H1 (cell line): ENCODE measurements at regions not wholly inside any gene's neighbourhood (a gene's known extent, or its start where the extent isn't known, plus 50 kb on each side); places are given as distances from the start of the nearest gene placed in this dataset.

Experiments
- CTCF ChIA-PET: fragments of 300-600 bp; sonication (Branson Sonifier 250); formaldehyde crosslinking; loops from one replicate; lab custom pipeline; 2021; ENCODE audit not compliant: partially characterized antibody; lab: Charles Lee
- POLR2A ChIA-PET: fragments of 300-600 bp; sonication (Branson Sonifier 250); formaldehyde crosslinking; loops from one replicate; lab custom pipeline; 2021; ENCODE audit warnings: inconsistent platforms; ENCODE audit not compliant: partially characterized antibody; lab: Charles Lee
- DNase-seq, 2 experiments: peaks; one replicate each; pipeline versions ENCODE4 v3.0.0 to v3.0.0-alpha.2; 2010 to 2022; ENCODE audit warnings: low spot score in 2 of 2, low read depth in 1 of 2, mixed read lengths in 1 of 2
- FAIRE-seq: peaks from 2 replicates; lab custom pipeline; 2011; peaks lifted over from hg19 to GRCh38; lab: Jason Lieb, UNC
- H2AFZ ChIP-seq: 2 replicates; pipeline ENCODE4 v1.8.1; 2012; ENCODE audit warnings: low read length, inconsistent platforms
- H2AK5ac ChIP-seq: 2 replicates; pipeline ENCODE4 v1.6.1; 2013; ENCODE audit warnings: low read depth, low read length
- H2BK120ac ChIP-seq: replicated peaks from 2 replicates; pipeline ENCODE3; 2013; ENCODE audit warnings: low read depth, low read length, inconsistent platforms
- H2BK12ac ChIP-seq: 2 replicates; pipeline ENCODE4 v1.6.1; 2013; ENCODE audit warnings: low read depth, low read length
- H2BK15ac ChIP-seq: 2 replicates; pipeline ENCODE4 v1.6.1; 2013; ENCODE audit warnings: low read length
- H2BK20ac ChIP-seq: 2 replicates; pipeline ENCODE4 v1.6.1; 2013; ENCODE audit warnings: low read length
- H2BK5ac ChIP-seq: 2 replicates; pipeline ENCODE4 v1.6.1; 2013; ENCODE audit warnings: low read depth, low read length
- H3K14ac ChIP-seq: 2 replicates; pipeline ENCODE4 v1.6.1; 2013; ENCODE audit warnings: inconsistent platforms; ENCODE audit not compliant: insufficient read length
- H3K18ac ChIP-seq: 2 replicates; pipeline ENCODE4 v1.6.1; 2013; ENCODE audit warnings: low read length; ENCODE audit errors: extremely low read depth
- H3K23ac ChIP-seq: 2 replicates; pipeline ENCODE4 v1.6.1; 2013; ENCODE audit warnings: inconsistent platforms; ENCODE audit not compliant: insufficient read length
- H3K23me2 ChIP-seq: 2 replicates; pipeline ENCODE4 v1.6.1; 2013; ENCODE audit warnings: low read depth, low read length
- H3K27ac ChIP-seq: 2 replicates; pipeline ENCODE4 v1.6.1; 2011; ENCODE audit warnings: low read depth, low read length, inconsistent platforms
- H3K27me3 ChIP-seq, 4 experiments: replicated peaks in 1 of 4; 1 replicate in 1 of 4; 2 replicates in 3 of 4; pipeline versions ENCODE4 v1.6.1 to v1.8.1; 2011 to 2013; ENCODE audit warnings: low read length in 3 of 4, mild to moderate bottlenecking in 3 of 4, inconsistent platforms in 2 of 4, mixed read lengths in 2 of 4, moderate library complexity in 1 of 4; ENCODE audit not compliant: control insufficient read depth in 3 of 4, insufficient read depth in 3 of 4; ENCODE audit errors: extremely low read depth in 1 of 4
- H3K36me3 ChIP-seq, 4 experiments: 2 replicates each; pipeline versions ENCODE4 v1.6.1 to v1.8.1; 2011 to 2013; ENCODE audit warnings: mild to moderate bottlenecking in 4 of 4, low read length in 3 of 4, moderate library complexity in 2 of 4, control low read depth in 1 of 4, inconsistent platforms in 1 of 4; ENCODE audit not compliant: insufficient read depth in 4 of 4, control insufficient read depth in 2 of 4
- H3K4ac ChIP-seq: replicated peaks from 2 replicates; pipeline ENCODE3; 2013; ENCODE audit warnings: low read length, low read depth, mixed read lengths, inconsistent platforms; ENCODE audit not compliant: insufficient read length
- H3K4me1 ChIP-seq, 4 experiments: replicated peaks in 1 of 4; 1 replicate in 1 of 4; 2 replicates in 3 of 4; pipeline versions ENCODE4 v1.6.1 to v1.8.1; 2011 to 2013; ENCODE audit warnings: low read length in 3 of 4, inconsistent platforms in 2 of 4, mixed read lengths in 1 of 4; ENCODE audit not compliant: insufficient read depth in 4 of 4, control insufficient read depth in 3 of 4
- H3K4me2 ChIP-seq, 2 experiments: 2 replicates each; pipeline versions ENCODE4 v1.6.1 to v1.8.1; 2011 to 2013; ENCODE audit warnings: low read depth in 2 of 2, low read length in 2 of 2, control low read depth in 1 of 2, inconsistent platforms in 1 of 2, mild to moderate bottlenecking in 1 of 2; ENCODE audit not compliant: insufficient read depth in 1 of 2
- H3K4me3 ChIP-seq, 4 experiments: fragments of 200-600, 300-600 bp in 1 of 4; sonication (generic), shearing (Covaris generic), sonication (Bioruptor Twin) in 1 of 4; 2 replicates each; pipeline versions ENCODE4 v1.5.1 to v1.8.1; 2011 to 2016; ENCODE audit warnings: low read length in 4 of 4, low read depth in 3 of 4, control low read depth in 2 of 4, inconsistent platforms in 2 of 4, mild to moderate bottlenecking in 2 of 4, mixed read lengths in 1 of 4, moderate library complexity in 1 of 4; ENCODE audit not compliant: insufficient read depth in 2 of 4; ENCODE audit errors: extremely low read depth in 1 of 4
- H3K56ac ChIP-seq: replicated peaks from 2 replicates; pipeline ENCODE3; 2013; ENCODE audit warnings: low read depth, mild to moderate bottlenecking, mixed read lengths, low read length, inconsistent platforms; ENCODE audit not compliant: insufficient read length
- H3K79me1 ChIP-seq: 2 replicates; pipeline ENCODE4 v1.6.1; 2013; ENCODE audit warnings: low read depth, low read length, control low read depth
- H3K79me2 ChIP-seq, 2 experiments: 2 replicates each; pipeline versions ENCODE4 v1.6.1 to v1.8.1; 2012 to 2013; ENCODE audit warnings: low read length in 2 of 2, mild to moderate bottlenecking in 2 of 2, inconsistent platforms in 1 of 2; ENCODE audit not compliant: insufficient read depth in 2 of 2, control insufficient read depth in 1 of 2
- H3K9ac ChIP-seq, 4 experiments: replicated peaks in 1 of 4; 1 replicate in 1 of 4; 2 replicates in 3 of 4; pipeline versions ENCODE4 v1.6.1 to v1.8.1; 2011 to 2013; ENCODE audit warnings: low read depth in 3 of 4, low read length in 3 of 4, control low read depth in 2 of 4, mild to moderate bottlenecking in 2 of 4, moderate library complexity in 2 of 4, inconsistent platforms in 1 of 4; ENCODE audit errors: extremely low read depth in 1 of 4
- H3K9me3 ChIP-seq, 2 experiments: 2 replicates each; pipeline versions ENCODE4 v1.6.1 to v1.8.1; 2012 to 2013; ENCODE audit warnings: mild to moderate bottlenecking in 2 of 2, moderate library complexity in 2 of 2, control low read depth in 1 of 2, inconsistent platforms in 1 of 2, low read depth in 1 of 2, low read length in 1 of 2, mixed read lengths in 1 of 2; ENCODE audit not compliant: insufficient read depth in 2 of 2
- H4K20me1 ChIP-seq, 2 experiments: replicated peaks in 1 of 2; 2 replicates each; pipeline versions ENCODE3 to v1.8.1; 2011 to 2013; ENCODE audit warnings: inconsistent platforms in 2 of 2, low read length in 2 of 2, mild to moderate bottlenecking in 1 of 2; ENCODE audit not compliant: insufficient read depth in 2 of 2, control insufficient read depth in 1 of 2
- H4K5ac ChIP-seq: 2 replicates; pipeline ENCODE4 v1.6.1; 2013; ENCODE audit warnings: low read length, low read depth, mixed read lengths, inconsistent platforms; ENCODE audit not compliant: insufficient read length
- H4K8ac ChIP-seq: 2 replicates; pipeline ENCODE4 v1.8.0; 2013; ENCODE audit warnings: mild to moderate bottlenecking, moderate library complexity, low read length, inconsistent platforms; ENCODE audit not compliant: insufficient read depth; ENCODE audit errors: extremely low read depth
- H4K91ac ChIP-seq: replicated peaks from 2 replicates; pipeline ENCODE3; 2013; ENCODE audit warnings: low read length, mixed read lengths, inconsistent platforms; ENCODE audit not compliant: insufficient read length
- ASH2L ChIP-seq: fragments of 200-600, 300-600 bp; sonication (generic); IDR thresholded peaks from one replicate; pipeline ENCODE4 v1.7.1; 2017; ENCODE audit warnings: low read length
- BACH1 ChIP-seq: IDR thresholded peaks from 2 replicates; pipeline ENCODE4 v1.6.1; 2012; ENCODE audit warnings: low read length, improper control_type of control experiment
- BRCA1 ChIP-seq: IDR thresholded peaks from 2 replicates; pipeline ENCODE4 v1.6.1; 2012; ENCODE audit warnings: low read depth, low read length, improper control_type of control experiment
- CTBP2 ChIP-seq: IDR thresholded peaks from 2 replicates; pipeline ENCODE4 v1.7.0; 2011; ENCODE audit warnings: borderline replicate concordance, mild to moderate bottlenecking, moderate library complexity, mixed read lengths, low read length; ENCODE audit not compliant: insufficient read depth, insufficient read length
- EGR1 ChIP-seq: IDR thresholded peaks from 2 replicates; pipeline ENCODE4 v1.6.1; 2011; ENCODE audit warnings: low read depth, low read length, borderline replicate concordance
- GABPA ChIP-seq: IDR thresholded peaks from 2 replicates; pipeline ENCODE4 v1.6.1; 2011; ENCODE audit warnings: mild to moderate bottlenecking, low read length, moderate library complexity, borderline replicate concordance; ENCODE audit not compliant: insufficient read depth
- GTF2F1 ChIP-seq: IDR thresholded peaks from 2 replicates; pipeline ENCODE4 v1.6.1; 2012; ENCODE audit warnings: low read depth, low read length, improper control_type of control experiment, borderline replicate concordance
- JUN ChIP-seq: IDR thresholded peaks from 2 replicates; pipeline ENCODE4 v1.6.1; 2011; ENCODE audit warnings: low read depth, mild to moderate bottlenecking, improper control_type of control experiment, low read length
- JUND ChIP-seq: IDR thresholded peaks from 2 replicates; pipeline ENCODE4 v1.6.1; 2011; ENCODE audit warnings: mild to moderate bottlenecking, improper control_type of control experiment, low read length
- RXRA ChIP-seq: IDR thresholded peaks from 2 replicates; pipeline ENCODE4 v1.6.1; 2011; ENCODE audit warnings: low read depth, mild to moderate bottlenecking, low read length, moderate library complexity; ENCODE audit not compliant: insufficient read depth
- SIRT6 ChIP-seq: IDR thresholded peaks from one replicate; pipeline ENCODE4 v1.7.1; 2012; ENCODE audit warnings: low read length, inconsistent platforms
- SIX5 ChIP-seq: IDR thresholded peaks from 2 replicates; pipeline ENCODE4 v1.6.1; 2011; ENCODE audit warnings: mild to moderate bottlenecking, low read depth, low read length
- USF2 ChIP-seq: IDR thresholded peaks from 2 replicates; pipeline ENCODE4 v1.6.1; 2011; ENCODE audit warnings: low read length, improper control_type of control experiment
- YY1 ChIP-seq: IDR thresholded peaks from 2 replicates; pipeline ENCODE4 v1.6.1; 2011; ENCODE audit warnings: low read depth, mild to moderate bottlenecking, low read length
- WGBS, 2 experiments: shearing (Covaris generic) in 1 of 2; methylation state at CpG; one replicate each; pipeline versions ENCODE4 v1.1.6 to v1.1.7; 2013 to 2015; ENCODE audit warnings: low lambda C conversion rate in 2 of 2, mixed read lengths in 2 of 2, inconsistent platforms in 1 of 2, low coverage in 1 of 2, missing lambda C conversion rate in 1 of 2; ENCODE audit not compliant: insufficient replicate concordance in 2 of 2, insufficient coverage in 1 of 2, insufficient read length in 1 of 2; ENCODE audit errors: extremely low coverage in 1 of 2, missing lambda C conversion rate in 1 of 2; 5-methylcytosine and 5-hydroxymethylcytosine counted together

GRCh38 chr6:42507901-42508300 is 55.9 kb upstream of the UBR2 start:
- no peak overlapping the region for H2AFZ ChIP-seq
- TF ChIP-seq GABPA (no peak), RXRA (no peak), CTBP2 (no peak), USF2 (no peak), SIX5 (no peak), BACH1 (no peak), ASH2L (no peak), JUND (no peak), SIRT6 (no peak), JUN (no peak), YY1 (no peak), BRCA1 (no peak), GTF2F1 (no peak), EGR1 (no peak)

More at GRCh38 chr6:42507901-42508300, 55.9 kb upstream of the UBR2 start:
- no peaks in the 10 kb centered on the region for H3K79me2 ChIP-seq
- no peak for DNase-seq
- H3K18ac ChIP-seq, result no peak overlapping the region
- ChIA-PET CTCF (no interaction called here), POLR2A (interaction anchor here (1.1 to 1.2 kb wide), 2 partner anchors 11 to 61 kb away, joined by 3 read pairs; no protein-coding TSS in a partner anchor)
- H4K5ac ChIP-seq, result no peak overlapping the region
- no peak overlapping the region for H3K4me2 ChIP-seq
- H3K4me1 ChIP-seq, result no peaks in the 10 kb centered on the region
- no peaks in the 10 kb centered on the region for H3K23me2 ChIP-seq
- H3K4ac ChIP-seq, result no peak overlapping the region
- no peak overlapping the region for H3K56ac ChIP-seq
- H3K27ac ChIP-seq, result no peak overlapping the region
- no peak overlapping the region for H4K8ac ChIP-seq
- H2BK20ac ChIP-seq, result no peak overlapping the region
- H2BK120ac ChIP-seq, result no peak overlapping the region
- no peak overlapping the region for H3K9ac ChIP-seq
- no peak overlapping the region for H3K4me3 ChIP-seq
- H4K91ac ChIP-seq, result no peak overlapping the region
- no peaks in the 10 kb centered on the region for H4K20me1 ChIP-seq
- H3K23ac ChIP-seq, result no peak overlapping the region
- H3K79me1 ChIP-seq, result no peaks in the 10 kb centered on the region
- 93% methylated on average over 1 of the region's 1 CpG; no CpG with 5 or more reads in 1 of the 2 experiments for WGBS, 2 experiments
- H2BK15ac ChIP-seq, result no peak overlapping the region
- no peak overlapping the region for H3K14ac ChIP-seq
- H2BK12ac ChIP-seq, result no peak overlapping the region
- H3K9me3 ChIP-seq, result no peaks in the 10 kb centered on the region
- no peak for FAIRE-seq
- no peak overlapping the region for H2AK5ac ChIP-seq
- no peaks in the 10 kb centered on the region for H3K36me3 ChIP-seq
- H2BK5ac ChIP-seq, result no peak overlapping the region
- no peaks in the 10 kb centered on the region; a peak in 1 of 7 replicates for H3K27me3 ChIP-seq
